ENCODE measurements at regions not wholly inside any gene's neighbourhood (a gene's known extent, or its start where the extent isn't known, plus 50 kb on each side); places are given as distances from the start of the nearest gene placed in this dataset.
"Not testable (repeated sequence)": the region's sequence is repeated elsewhere in the genome, so short reads cannot be mapped to it uniquely, and the experiment has no call there.

GRCh38 chr5:163108351-163108750, 329.0 kb upstream of the CCNG1 start:
- Histone ChIP-seq H3K36me3 (ENCODE audit: insufficient read depth, low read length) (no peaks in the 10 kb centered on the region), H3K79me2 (ENCODE audit: insufficient read depth, low read length) (no peaks in the 10 kb centered on the region), H3K4me2 (ENCODE audit: low read length) (no peak overlapping the region), H3F3A (ENCODE audit: insufficient read depth, low read length) (no peaks in the 10 kb centered on the region), H3K9me2 (ENCODE audit: low read depth, low read length) (no peaks in the 10 kb centered on the region), H3K9ac (ENCODE audit: low read length) (no peak overlapping the region), H3K9me3 (ENCODE audit: low read length) (no peaks in the 10 kb centered on the region), H3K4me1 (ENCODE audit: insufficient read depth, low read length, severe bottlenecking) (no peaks in the 10 kb centered on the region), H4K20me1 (ENCODE audit: insufficient read depth, low read length) (no peaks in the 10 kb centered on the region), H2AFZ (ENCODE audit: low read length) (no peak overlapping the region), H3K27me3 (ENCODE audit: insufficient read depth, low read length) (no peaks in the 10 kb centered on the region), H3K4me3 (ENCODE audit: low read depth, low read length, poor library complexity, severe bottlenecking) (no peak overlapping the region), H3K27ac (ENCODE audit: low read depth, low read length, poor library complexity, severe bottlenecking) (no peak overlapping the region)
- TF ChIP-seq CTCF (IDR thresholded peaks at IDR 0.05; ENCODE audit: low read length) (no peak), EZH2 (IDR thresholded peaks at IDR 0.05; ENCODE audit: borderline replicate concordance, low read length) (no peak)

GRCh38 chr5:163115011-163115410, 322.4 kb upstream of the CCNG1 start:
- Histone ChIP-seq H3K4me2 (ENCODE audit: low read length) (no peak overlapping the region), H3K9me2 (ENCODE audit: low read depth, low read length) (no peaks in the 10 kb centered on the region), H3K79me2 (ENCODE audit: insufficient read depth, low read length) (no peaks in the 10 kb centered on the region), H4K20me1 (ENCODE audit: insufficient read depth, low read length) (no peaks in the 10 kb centered on the region), H3F3A (ENCODE audit: insufficient read depth, low read length) (no peaks in the 10 kb centered on the region), H3K36me3 (ENCODE audit: insufficient read depth, low read length) (no peaks in the 10 kb centered on the region), H3K9me3 (ENCODE audit: low read length) (no peaks in the 10 kb centered on the region), H3K9ac (ENCODE audit: low read length) (no peak overlapping the region), H3K27me3 (ENCODE audit: insufficient read depth, low read length) (no peaks in the 10 kb centered on the region), H3K27ac (ENCODE audit: low read depth, low read length, poor library complexity, severe bottlenecking) (no peak overlapping the region), H2AFZ (ENCODE audit: low read length) (no peak overlapping the region), H3K4me3 (ENCODE audit: low read depth, low read length, poor library complexity, severe bottlenecking) (no peak overlapping the region), H3K4me1 (ENCODE audit: insufficient read depth, low read length, severe bottlenecking) (no peaks in the 10 kb centered on the region)
- no peak for TF ChIP-seq CTCF (IDR thresholded peaks at IDR 0.05; ENCODE audit: low read length)
- TF ChIP-seq EZH2 (IDR thresholded peaks at IDR 0.05; ENCODE audit: borderline replicate concordance, low read length): no peak

- H3K4me2 ChIP-seq (ENCODE audit: low read length); H3K9me3 ChIP-seq (ENCODE audit: low read length): not testable (repeated sequence)
These were observed 320.8 kb upstream of the CCNG1 start for GRCh38 chr5:163116618-163117017.

GRCh38 chr5:163134061-163134460, 303.3 kb upstream of the CCNG1 start:
- TF ChIP-seq CTCF (IDR thresholded peaks at IDR 0.05; ENCODE audit: low read length) (no peak), EZH2 (IDR thresholded peaks at IDR 0.05; ENCODE audit: borderline replicate concordance, low read length) (no peak)
- Histone ChIP-seq H4K20me1 (ENCODE audit: insufficient read depth, low read length) (no peaks in the 10 kb centered on the region), H3F3A (ENCODE audit: insufficient read depth, low read length) (no peaks in the 10 kb centered on the region), H2AFZ (ENCODE audit: low read length) (no peak overlapping the region), H3K4me3 (ENCODE audit: low read depth, low read length, poor library complexity, severe bottlenecking) (no peak overlapping the region), H3K27me3 (ENCODE audit: insufficient read depth, low read length) (no peaks in the 10 kb centered on the region), H3K36me3 (ENCODE audit: insufficient read depth, low read length) (no peaks in the 10 kb centered on the region), H3K9ac (ENCODE audit: low read length) (no peak overlapping the region), H3K4me1 (ENCODE audit: insufficient read depth, low read length, severe bottlenecking) (no peaks in the 10 kb centered on the region), H3K27ac (ENCODE audit: low read depth, low read length, poor library complexity, severe bottlenecking) (no peak overlapping the region), H3K4me2 (ENCODE audit: low read length) (no peak overlapping the region), H3K9me2 (ENCODE audit: low read depth, low read length) (no peaks in the 10 kb centered on the region), H3K79me2 (ENCODE audit: insufficient read depth, low read length) (no peaks in the 10 kb centered on the region), H3K9me3 (ENCODE audit: low read length) (no peaks in the 10 kb centered on the region)

More at GRCh38 chr5:163116618-163117017, 320.8 kb upstream of the CCNG1 start:
- H3K79me2 ChIP-seq (ENCODE audit: insufficient read depth, low read length); H4K20me1 ChIP-seq (ENCODE audit: insufficient read depth, low read length); H3K9ac ChIP-seq (ENCODE audit: low read length); H3K27me3 ChIP-seq (ENCODE audit: insufficient read depth, low read length); H3F3A ChIP-seq (ENCODE audit: insufficient read depth, low read length); H3K4me3 ChIP-seq (ENCODE audit: low read depth, low read length, poor library complexity, severe bottlenecking); H3K4me1 ChIP-seq (ENCODE audit: insufficient read depth, low read length, severe bottlenecking); H3K9me2 ChIP-seq (ENCODE audit: low read depth, low read length); H3K27ac ChIP-seq (ENCODE audit: low read depth, low read length, poor library complexity, severe bottlenecking); H2AFZ ChIP-seq (ENCODE audit: low read length); H3K36me3 ChIP-seq (ENCODE audit: insufficient read depth, low read length): not testable (repeated sequence)

Data from OCI-LY1 (cell line).